DMS53 treated with DMSO at 0.1 percent for 48 hours (cell line): ENCODE measurements at regions not wholly inside any gene's neighbourhood (a gene's known extent, or its start where the extent isn't known, plus 50 kb on each side); places are given as distances from the start of the nearest gene placed in this dataset.
"Not testable (repeated sequence)": the region's sequence is repeated elsewhere in the genome, so short reads cannot be mapped to it uniquely, and the experiment has no call there.

Experiments used
- DNase-seq: peaks from one replicate; lab custom pipeline; 2025; ENCODE audit not compliant: unreplicated experiment; lab: John Stamatoyannopoulos, UW

DNA sequence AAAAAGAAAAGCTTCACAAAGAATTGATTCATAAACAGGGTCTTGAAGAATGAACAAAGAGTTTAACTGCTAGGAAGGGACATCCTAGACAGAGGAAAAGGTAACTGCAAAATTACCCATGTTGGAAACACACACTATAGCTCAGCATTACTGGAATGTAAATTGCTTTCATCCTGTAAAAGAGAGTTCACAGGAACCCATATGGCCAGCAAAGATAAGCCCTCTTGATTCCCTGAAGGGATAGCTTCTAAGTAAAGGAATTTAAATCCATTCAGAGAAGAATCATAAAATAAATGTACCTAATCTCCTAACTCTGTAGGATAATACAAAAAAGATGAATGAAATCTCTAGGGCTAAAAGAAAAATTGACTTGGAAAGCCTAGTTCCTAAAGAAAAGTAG is 107.1 kb upstream of the INTU start:
- no peak for DNase-seq

DNA sequence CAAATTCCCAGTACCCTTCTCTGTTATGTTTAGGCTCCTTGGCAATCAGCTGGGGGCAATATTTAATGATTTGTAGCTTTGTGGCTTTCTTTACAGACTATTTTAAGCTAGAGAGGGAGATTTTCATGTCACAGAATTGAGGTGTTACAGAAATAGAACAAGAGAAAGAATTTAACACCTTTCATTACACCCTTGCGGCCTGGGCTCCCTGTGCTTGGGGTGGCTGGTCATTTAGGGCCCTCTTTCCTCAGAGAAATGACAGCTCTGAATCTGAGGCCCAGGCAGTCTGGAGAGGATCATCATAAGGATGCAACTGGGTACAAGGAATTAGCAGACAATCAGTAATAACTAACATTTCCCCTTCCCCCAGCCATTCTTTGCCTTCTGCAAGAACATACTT is 104.5 kb upstream of the INTU start:
- no peak for DNase-seq

- not testable (repeated sequence) for DNase-seq
Observed at GRCh38 chr4:127529879-127530278, 102.9 kb upstream of the INTU start.

DNA sequence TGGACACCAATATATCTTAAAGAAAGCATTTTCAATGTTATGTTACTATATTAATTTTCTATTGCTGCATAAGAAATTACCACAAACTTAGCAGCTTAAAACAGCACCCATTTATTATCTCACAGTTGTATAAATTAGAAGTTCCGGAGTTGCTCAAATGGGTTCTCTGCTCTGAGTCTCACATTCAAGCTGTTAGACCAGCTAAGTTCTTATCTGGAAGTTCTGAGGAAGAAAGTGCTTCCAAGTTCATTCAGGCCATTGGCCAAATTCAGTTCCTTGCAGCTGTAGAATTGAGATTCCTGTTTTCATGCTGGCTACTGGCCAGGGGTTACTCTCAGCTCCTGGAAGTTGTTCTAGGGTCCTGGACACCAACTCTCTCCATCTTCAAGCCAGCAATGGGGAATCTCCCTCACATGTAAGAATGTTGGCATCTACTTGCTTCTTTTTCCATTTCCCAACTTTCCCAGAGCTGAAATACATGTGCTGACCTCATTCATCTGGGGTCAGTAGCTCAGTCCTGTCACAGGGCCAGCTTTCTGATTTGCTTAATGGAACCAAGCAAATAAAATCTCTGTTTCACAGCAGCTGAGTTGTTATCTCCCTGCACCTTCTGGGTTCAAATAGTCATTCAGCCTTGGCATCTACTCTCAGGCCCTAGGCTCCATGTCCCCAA is 99.6 kb upstream of the INTU start:
- no peak for DNase-seq

DNA sequence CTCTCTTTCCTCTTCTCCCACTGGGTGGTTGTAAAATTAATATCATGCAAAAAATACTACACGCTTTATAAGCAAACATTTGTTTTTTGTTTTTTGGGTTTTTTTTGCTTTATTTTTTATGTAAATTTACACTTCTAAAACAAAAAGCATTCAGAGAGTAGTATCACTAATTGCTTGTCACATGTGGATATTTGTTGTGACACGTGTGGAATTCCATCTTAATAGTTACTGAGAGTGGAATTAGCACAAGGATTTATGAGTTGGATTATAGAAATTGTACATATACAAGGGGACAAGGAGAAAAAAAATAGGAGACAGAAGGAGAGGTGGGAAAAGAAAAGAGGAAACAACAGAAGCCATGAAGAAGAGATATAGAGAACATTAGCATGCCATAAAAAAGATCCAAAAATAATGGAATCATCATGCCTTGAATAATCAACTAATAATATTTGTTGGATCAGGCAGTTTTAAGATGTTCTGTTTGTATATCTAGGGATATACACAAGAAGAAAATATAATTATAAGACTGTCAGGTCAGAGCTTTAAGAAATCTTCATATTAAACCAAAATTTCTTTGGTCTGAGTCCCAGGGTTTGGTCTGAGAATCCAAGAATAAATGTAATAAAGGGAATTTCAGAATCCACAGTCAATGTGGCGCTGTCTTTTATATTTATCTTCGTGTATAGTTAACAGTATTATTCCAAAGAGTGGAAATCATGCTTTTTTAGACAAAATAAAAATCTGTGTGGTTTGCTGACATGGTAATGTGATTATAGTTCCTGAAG is 98.5 kb upstream of the INTU start:
- DNase-seq, result no peak

GRCh38 chr4:127538016-127538415 is 94.7 kb upstream of the INTU start:
- DNase-seq, result no peak

- DNase-seq, result no peak
Observed at GRCh38 chr4:127540497-127541025, 92.2 kb upstream of the INTU start.

DNA sequence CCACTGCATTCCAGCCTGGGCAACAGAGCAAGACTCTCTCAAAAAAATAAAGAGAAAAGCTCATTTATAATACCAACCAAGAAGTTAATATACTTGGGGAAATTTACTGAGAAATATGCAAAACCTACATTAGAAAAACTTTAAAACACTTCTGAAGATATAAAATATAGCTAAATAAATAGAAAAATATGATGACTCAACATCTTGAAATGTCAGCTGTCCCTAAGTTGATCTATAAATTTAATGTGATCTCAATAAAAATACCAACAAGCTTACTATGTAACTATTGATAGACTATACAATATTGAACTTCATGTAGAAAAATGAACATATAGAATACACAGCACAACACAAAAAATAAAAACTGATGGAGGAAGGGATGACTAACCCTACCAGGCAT is 87.5 kb upstream of the INTU start:
- DNase-seq, result no peak

DNA sequence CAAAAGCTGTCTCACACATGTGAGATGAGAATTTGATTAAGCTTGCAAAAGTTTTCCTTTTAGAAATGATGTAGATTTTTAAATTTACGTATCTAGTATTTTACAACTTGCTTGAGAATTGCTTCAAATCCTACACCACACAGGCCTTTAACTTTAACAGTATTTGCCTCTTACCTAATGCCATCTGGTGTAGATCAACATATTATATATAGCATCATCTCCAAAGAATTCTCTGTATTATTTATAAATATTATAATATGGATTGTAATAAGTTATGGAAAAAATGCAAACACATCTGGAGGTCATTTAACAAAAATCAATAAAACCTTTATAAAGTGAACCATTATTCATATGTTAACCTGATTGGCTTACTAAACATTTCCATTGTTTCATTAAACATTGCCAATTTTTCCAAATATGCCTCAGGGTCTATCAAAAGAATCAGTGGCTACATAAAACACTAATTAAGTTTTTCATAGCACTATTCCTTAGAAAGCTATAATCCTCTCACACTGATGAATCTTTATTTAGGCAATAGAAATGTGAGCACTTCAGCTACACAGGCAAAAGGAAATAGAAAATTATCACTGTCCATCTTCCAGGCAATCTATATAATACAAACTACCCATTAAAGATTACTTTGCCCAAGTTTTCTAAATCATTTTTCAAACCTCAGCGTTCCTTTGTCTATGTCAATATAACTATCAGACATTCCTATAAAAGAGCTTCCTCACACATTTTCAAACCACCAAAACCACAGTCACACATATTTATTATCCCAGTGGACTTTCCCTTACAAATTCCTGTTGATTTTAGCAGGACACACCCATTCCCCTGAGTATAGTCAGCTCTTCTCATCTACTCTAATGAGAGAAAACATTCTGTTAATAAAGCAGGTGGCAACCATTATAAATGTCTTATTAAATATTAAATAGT is 83.5 kb upstream of the INTU start:
- no peak for DNase-seq

DNA sequence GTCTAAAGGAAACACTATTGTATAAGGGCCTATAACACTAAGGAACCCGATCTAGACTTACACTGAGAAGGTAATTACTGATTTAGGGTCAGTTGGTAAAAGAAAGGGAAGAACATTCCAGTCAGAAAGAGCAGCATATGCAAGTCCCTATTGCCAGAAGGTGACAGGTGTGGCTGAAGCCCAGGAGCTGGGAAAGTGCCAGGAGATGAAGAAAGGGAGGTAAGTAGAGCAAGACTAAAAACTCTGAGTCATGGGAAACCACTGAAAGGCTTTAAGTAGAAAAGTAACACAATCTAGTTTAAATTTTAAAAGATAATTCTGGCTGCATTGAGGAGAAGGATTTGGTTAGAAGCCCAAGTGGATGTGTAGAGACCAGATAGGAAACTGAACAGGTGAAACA is 77.7 kb upstream of the INTU start:
- no peak for DNase-seq

DNA sequence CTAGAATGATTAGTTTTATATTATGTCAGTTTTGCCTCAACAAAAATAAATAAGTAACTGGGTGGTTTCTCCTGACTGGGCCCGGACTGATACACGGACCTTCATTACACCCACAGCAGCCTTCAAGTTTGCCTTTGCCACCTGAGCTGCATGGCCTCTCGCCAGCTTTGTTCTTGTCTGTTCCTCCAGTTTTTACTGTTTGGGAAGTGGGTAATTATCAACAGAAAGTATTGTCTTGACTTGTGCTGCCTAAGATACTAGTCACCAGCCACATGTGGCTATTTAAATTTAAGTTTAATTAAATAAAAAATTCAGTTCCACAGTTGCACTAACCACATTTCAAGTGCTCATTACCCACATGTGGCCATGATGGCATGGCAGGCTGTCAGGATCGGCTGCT is 74.7 kb upstream of the INTU start:
- no peak for DNase-seq

- DNase-seq, result no peak
Observed at GRCh38 chr4:127558489-127559407, 74.0 kb upstream of the INTU start.

DNA sequence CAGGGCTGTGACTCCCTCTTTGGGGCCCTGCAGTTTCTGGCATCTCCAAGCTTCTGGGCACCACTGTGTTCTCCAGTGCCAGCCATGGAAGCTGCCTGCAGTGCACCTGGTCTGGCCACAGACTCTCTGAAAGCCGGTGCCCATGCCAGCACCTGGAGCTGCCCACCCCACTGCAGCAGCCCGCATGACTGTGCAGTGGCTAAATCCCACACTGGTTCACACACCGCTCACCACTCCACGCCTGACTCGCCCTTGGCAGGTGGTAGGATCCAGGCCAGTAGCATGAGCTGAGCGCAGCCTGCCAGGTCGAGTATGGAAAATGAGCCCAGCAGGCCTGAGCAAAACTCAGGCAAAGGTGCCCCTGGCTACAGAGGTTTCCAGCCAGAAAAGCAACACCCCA is 72.8 kb upstream of the INTU start:
- DNase-seq, result no peak

DNA sequence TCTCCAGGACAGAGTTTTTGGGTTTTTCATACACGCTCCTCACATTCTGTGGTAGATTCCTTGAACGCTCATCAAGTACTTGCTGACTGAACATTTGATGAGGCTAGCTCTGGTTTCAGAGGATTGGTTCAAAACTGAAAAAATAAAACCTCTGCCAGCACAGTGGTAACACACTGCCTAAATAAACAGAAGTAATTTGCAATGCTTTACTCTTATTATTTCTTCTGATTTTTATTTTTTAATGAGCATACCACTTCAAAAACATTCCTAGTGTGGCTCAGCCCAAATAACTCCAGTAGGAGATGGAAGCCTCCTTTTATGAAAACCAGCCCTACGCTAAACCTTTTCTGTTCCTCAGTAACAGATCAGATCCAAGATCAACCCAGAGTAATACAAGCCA is 72.0 kb upstream of the INTU start:
- no peak for DNase-seq

GRCh38 chr4:127574643-127575042 is 58.1 kb upstream of the INTU start:
- no peak for DNase-seq

DNA sequence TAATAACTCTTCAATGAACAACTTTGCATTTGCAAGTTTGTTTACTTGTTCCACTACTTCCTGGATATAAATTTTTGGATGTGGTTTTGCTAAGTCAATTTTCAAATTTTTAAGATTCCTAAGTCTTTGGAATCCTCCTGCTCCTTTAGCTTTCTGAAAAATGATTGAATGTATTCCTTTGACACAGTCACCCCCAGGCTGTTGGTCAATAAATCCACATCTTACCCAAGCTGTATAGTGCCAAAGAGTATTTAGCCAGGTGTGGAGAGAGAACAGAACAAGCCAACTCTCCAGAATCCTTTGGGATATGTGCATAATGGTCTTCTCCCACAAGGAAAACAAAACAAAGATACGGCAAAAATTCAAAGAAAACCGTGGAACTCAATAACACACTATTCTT is 56.9 kb upstream of the INTU start:
- DNase-seq, result no peak

GRCh38 chr4:127578491-127578890 is 54.3 kb upstream of the INTU start:
- DNase-seq, result no peak

DNA sequence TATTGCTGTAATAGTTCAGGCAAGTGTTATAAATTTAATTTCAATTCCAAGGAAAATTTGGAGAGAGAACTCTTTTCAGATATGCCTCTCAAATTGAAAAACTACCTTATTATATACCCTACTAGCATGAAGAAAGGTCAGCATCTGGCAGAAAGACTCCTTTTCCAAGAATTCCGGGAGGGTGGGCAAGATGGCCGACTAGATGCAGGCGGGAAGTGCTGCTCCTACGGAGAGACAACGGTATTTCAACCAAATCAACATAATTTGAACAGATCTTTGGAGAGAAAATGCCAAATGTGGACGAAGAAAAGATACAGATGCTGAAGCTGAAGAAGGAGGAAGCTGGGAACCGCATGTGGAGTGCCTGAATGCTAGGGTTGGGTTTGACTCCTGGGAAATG is 53.8 kb upstream of the INTU start:
- no peak for DNase-seq

DNA sequence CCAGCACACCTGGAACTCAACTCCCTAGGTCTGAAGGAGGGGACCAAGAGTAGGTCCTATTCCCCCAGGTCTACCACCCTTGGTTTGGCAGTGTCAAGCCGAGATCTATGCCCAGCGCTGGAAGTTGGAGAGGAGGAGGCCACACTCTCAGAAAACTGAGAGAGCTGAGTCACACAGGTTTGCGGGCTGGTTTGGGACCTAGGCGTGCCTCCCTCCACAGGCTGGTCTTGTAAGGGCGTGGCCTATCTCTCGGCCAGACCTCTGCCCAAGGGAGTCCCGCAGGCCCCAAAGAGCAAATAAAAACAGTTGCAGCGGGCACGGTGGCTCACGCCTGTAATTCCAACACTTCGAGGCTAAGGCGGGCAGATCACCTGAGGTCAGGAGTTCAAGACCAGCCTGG is 52.9 kb upstream of the INTU start:
- DNase-seq, result no peak

GRCh38 chr4:127580300-127580699 is 52.5 kb upstream of the INTU start:
- DNase-seq, result no peak
